ENCODE measurements at regions not wholly inside any gene's neighbourhood (a gene's known extent, or its start where the extent isn't known, plus 50 kb on each side); places are given as distances from the start of the nearest gene placed in this dataset.

GRCh38 chr5:167816354-167816753 lies 475.1 kb upstream of the WWC1 start:
- H3K9me3 ChIP-seq (ENCODE audit: control insufficient read depth, insufficient read depth, low read length) = no peaks in the 10 kb centered on the region
- TF ChIP-seq CTCF (IDR thresholded peaks at IDR 0.05) = no peak
- no peaks in the 10 kb centered on the region for H3K27me3 ChIP-seq (ENCODE audit: control insufficient read depth, insufficient read depth, low read length)
- DNase-seq (no peak), ATAC-seq (no peak)
- WGBS (ENCODE audit: insufficient coverage) = 29% methylated on average over 3 of the region's 3 CpGs
- H3K9me3 Mint-ChIP-seq = peaks cover 0 to 3% of the 10 kb centered on the region in 2 donors
- no peak overlapping the region for H3K27ac ChIP-seq (ENCODE audit: low read length)
- H3K36me3 Mint-ChIP-seq = no peaks in the 10 kb centered on the region
- no peaks in the 10 kb centered on the region for H3K4me1 ChIP-seq (ENCODE audit: control insufficient read depth, insufficient read depth, low read length)
- H3K36me3 ChIP-seq (ENCODE audit: control insufficient read depth, insufficient read depth, low read length) = no peaks in the 10 kb centered on the region
- H3K4me3 ChIP-seq (ENCODE audit: low read length) = no peak overlapping the region
- H3K27ac Mint-ChIP-seq = no peak overlapping the region
- H3K27me3 Mint-ChIP-seq (ENCODE audit: low read depth in 2 of 2) = no peaks in the 10 kb centered on the region
- H3K4me3 Mint-ChIP-seq = no peak overlapping the region
- intact Hi-C loops (cut with micrococcal nuclease) = no loop called here
- H3K4me1 Mint-ChIP-seq = no peaks in the 10 kb centered on the region

GRCh38 chr5:167816864-167817263 lies 474.6 kb upstream of the WWC1 start:
- TF ChIP-seq CTCF (IDR thresholded peaks at IDR 0.05) = no peak
- ATAC-seq = no peak
- H3K4me3 ChIP-seq (ENCODE audit: low read length) = no peak overlapping the region
- Mint-ChIP-seq H3K4me3 (no peak overlapping the region), H3K27me3 (ENCODE audit: low read depth in 2 of 2) (no peaks in the 10 kb centered on the region), H3K27ac (no peak overlapping the region), H3K36me3 (no peaks in the 10 kb centered on the region), H3K4me1 (no peaks in the 10 kb centered on the region), H3K9me3 (peaks cover 0 to 2% of the 10 kb centered on the region in 2 donors)
- 86% methylated on average over 4 of the region's 4 CpGs for WGBS (ENCODE audit: insufficient coverage)
- H3K9me3 ChIP-seq (ENCODE audit: control insufficient read depth, insufficient read depth, low read length) = no peaks in the 10 kb centered on the region
- H3K4me1 ChIP-seq (ENCODE audit: control insufficient read depth, insufficient read depth, low read length) = no peaks in the 10 kb centered on the region
- H3K36me3 ChIP-seq (ENCODE audit: control insufficient read depth, insufficient read depth, low read length) = no peaks in the 10 kb centered on the region
- no peaks in the 10 kb centered on the region for H3K27me3 ChIP-seq (ENCODE audit: control insufficient read depth, insufficient read depth, low read length)
- no peak for DNase-seq
- H3K27ac ChIP-seq (ENCODE audit: low read length) = no peak overlapping the region
- intact Hi-C loops (cut with micrococcal nuclease) = no loop called here

GRCh38 chr5:167819406-167819805 lies 472.0 kb upstream of the WWC1 start:
- TF ChIP-seq CTCF (IDR thresholded peaks at IDR 0.05) = no peak
- no peaks in the 10 kb centered on the region for H3K27me3 Mint-ChIP-seq (ENCODE audit: low read depth in 2 of 2)
- no peaks in the 10 kb centered on the region for H3K4me1 Mint-ChIP-seq
- no peaks in the 10 kb centered on the region for H3K36me3 Mint-ChIP-seq
- no peak overlapping the region for H3K4me3 ChIP-seq (ENCODE audit: low read length)
- DNase-seq (no peak), ATAC-seq (no peak)
- no peak overlapping the region for H3K27ac ChIP-seq (ENCODE audit: low read length)
- no peaks in the 10 kb centered on the region for H3K27me3 ChIP-seq (ENCODE audit: control insufficient read depth, insufficient read depth, low read length)
- H3K9me3 Mint-ChIP-seq = no peaks in the 10 kb centered on the region
- H3K9me3 ChIP-seq (ENCODE audit: control insufficient read depth, insufficient read depth, low read length) = no peaks in the 10 kb centered on the region
- no peaks in the 10 kb centered on the region for H3K4me1 ChIP-seq (ENCODE audit: control insufficient read depth, insufficient read depth, low read length)
- H3K4me3 Mint-ChIP-seq = no peak overlapping the region
- H3K27ac Mint-ChIP-seq = no peak overlapping the region
- whole genome bisulfite sequencing (ENCODE audit: insufficient coverage) = 55% methylated on average over 3 of the region's 3 CpGs
- intact Hi-C loops (cut with micrococcal nuclease) = no loop called here
- no peaks in the 10 kb centered on the region for H3K36me3 ChIP-seq (ENCODE audit: control insufficient read depth, insufficient read depth, low read length)

- no peak overlapping the region for H3K27ac Mint-ChIP-seq
- no peak for ATAC-seq
- Histone ChIP-seq H3K27me3 (ENCODE audit: control insufficient read depth, insufficient read depth, low read length) (no peaks in the 10 kb centered on the region), H3K4me3 (ENCODE audit: low read length) (no peak overlapping the region), H3K9me3 (ENCODE audit: control insufficient read depth, insufficient read depth, low read length) (no peaks in the 10 kb centered on the region), H3K4me1 (ENCODE audit: control insufficient read depth, insufficient read depth, low read length) (no peaks in the 10 kb centered on the region), H3K27ac (ENCODE audit: low read length) (no peak overlapping the region), H3K36me3 (ENCODE audit: control insufficient read depth, insufficient read depth, low read length) (no peaks in the 10 kb centered on the region)
- intact Hi-C loops (cut with micrococcal nuclease) = no loop called here
- DNase-seq = no peak
- no peak for TF ChIP-seq CTCF (IDR thresholded peaks at IDR 0.05)
- H3K4me3 Mint-ChIP-seq = no peak overlapping the region
- no peaks in the 10 kb centered on the region for H3K36me3 Mint-ChIP-seq
- H3K27me3 Mint-ChIP-seq (ENCODE audit: low read depth in 2 of 2) = no peaks in the 10 kb centered on the region
- no peaks in the 10 kb centered on the region for H3K9me3 Mint-ChIP-seq
- no peaks in the 10 kb centered on the region for H3K4me1 Mint-ChIP-seq
- 85% methylated on average over 11 of the region's 12 CpGs for WGBS (ENCODE audit: insufficient coverage)
Measured at GRCh38 chr5:167820101-167820990, 471.1 kb upstream of the WWC1 start.

All from natural killer cell (primary cell).